HL-60 (cell line): ENCODE measurements at regions not wholly inside any gene's neighbourhood (a gene's known extent, or its start where the extent isn't known, plus 50 kb on each side); places are given as distances from the start of the nearest gene placed in this dataset.
"Not testable (repeated sequence)": the region's sequence is repeated elsewhere in the genome, so short reads cannot be mapped to it uniquely, and the experiment has no call there.

Source experiments
- DNase-seq, 2 experiments: peaks; one replicate each; pipeline ENCODE4 v3.0.0-alpha.2; 2010 to 2020; ENCODE audit warnings: low read depth in 1 of 2, low spot score in 1 of 2
- H3K27ac ChIP-seq: fragments of 250-450 bp; sonication (Bioruptor Pico); replicated peaks from 2 replicates; pipeline ENCODE4 v1.5.1; 2020; ENCODE audit warnings: mild to moderate bottlenecking, moderate library complexity
- H3K27me3 ChIP-seq: fragments of 250-450 bp; sonication (Bioruptor Pico); 2 replicates; pipeline ENCODE4 v1.5.1; 2021; ENCODE audit warnings: mild to moderate bottlenecking, moderate library complexity; ENCODE audit not compliant: insufficient read depth, poor library complexity, severe bottlenecking
- H3K4me3 ChIP-seq: replicated peaks from 2 replicates; pipeline ENCODE4 v1.5.1; 2011; ENCODE audit warnings: mild to moderate bottlenecking, control low read depth, low read length; ENCODE audit not compliant: insufficient read depth
- CTCF ChIP-seq: IDR thresholded peaks from one replicate; pipeline ENCODE4 v1.5.1; 2011; ENCODE audit warnings: low read length, control low read depth, inconsistent platforms; ENCODE audit not compliant: insufficient read depth
- GABPA ChIP-seq: IDR thresholded peaks from 2 replicates; pipeline ENCODE4 v1.6.1; 2012; ENCODE audit warnings: low read depth
- POLR2AphosphoS5 ChIP-seq: IDR thresholded peaks from 2 replicates; pipeline ENCODE4 v1.6.1; 2012; ENCODE audit warnings: low read depth
- REST ChIP-seq: IDR thresholded peaks from 2 replicates; pipeline ENCODE4 v1.6.1; 2012; ENCODE audit warnings: low read depth; ENCODE audit not compliant: insufficient replicate concordance
- SPI1 ChIP-seq: IDR thresholded peaks from 2 replicates; pipeline ENCODE4 v1.6.1; 2012; ENCODE audit warnings: low read depth, mild to moderate bottlenecking, borderline replicate concordance

GRCh38 chr2:57698935-57699449, 347.6 kb upstream of the VRK2 start:
- no peak for TF ChIP-seq SPI1
- no peak for TF ChIP-seq GABPA
- TF ChIP-seq CTCF: no peak
- no peak for TF ChIP-seq POLR2AphosphoS5
- TF ChIP-seq REST: no peak
- no peak overlapping the region for H3K4me3 ChIP-seq
- no peak for DNase-seq
- H3K27ac ChIP-seq: no peak overlapping the region
- H3K27me3 ChIP-seq: no peaks in the 10 kb centered on the region

GRCh38 chr2:57701391-57701791, 345.2 kb upstream of the VRK2 start:
- Histone ChIP-seq H3K4me3 (no peak overlapping the region), H3K27me3 (no peaks in the 10 kb centered on the region), H3K27ac (no peak overlapping the region)
- no peak for DNase-seq
- TF ChIP-seq REST: no peak
- TF ChIP-seq GABPA: no peak
- no peak for TF ChIP-seq SPI1
- no peak for TF ChIP-seq CTCF
- TF ChIP-seq POLR2AphosphoS5: no peak

GRCh38 chr2:57703407-57703806, 343.2 kb upstream of the VRK2 start:
- no peak for TF ChIP-seq REST
- no peak for TF ChIP-seq SPI1
- no peak for TF ChIP-seq CTCF
- Histone ChIP-seq H3K27ac (no peak overlapping the region), H3K4me3 (no peak overlapping the region), H3K27me3 (no peaks in the 10 kb centered on the region)
- no peak for DNase-seq

- DNase-seq, H3K27me3 ChIP-seq, H3K4me3 ChIP-seq, H3K27ac ChIP-seq: not testable (repeated sequence)
Observed at GRCh38 chr2:57707794-57708193, 338.8 kb upstream of the VRK2 start.
